Uterus (tissue), 3 donors: ENCODE measurements at regions not wholly inside any gene's neighbourhood (a gene's known extent, or its start where the extent isn't known, plus 50 kb on each side); places are given as distances from the start of the nearest gene placed in this dataset.

Source experiments
- DNase-seq, 2 donors: peaks; one replicate each; pipeline ENCODE4 v3.0.0-alpha.2; 2019 to 2020
- H3K27ac ChIP-seq, 2 donors: fragments of 200-600 bp; sonication (generic); 1 replicate in 1 of 2; 2 replicates in 1 of 2; pipeline ENCODE4 v1.5.1; 2016 to 2018
- H3K27me3 ChIP-seq, 2 donors: fragments of 200-600 bp; sonication (generic); one replicate each; pipeline ENCODE4 v1.5.1; 2018 to 2019; ENCODE audit warnings: control low read depth in 1 of 2
- H3K36me3 ChIP-seq, 2 donors: fragments of 200-600 bp; sonication (generic); one replicate each; pipeline ENCODE4 v1.5.1; 2019; ENCODE audit warnings: control low read depth in 1 of 2
- H3K4me1 ChIP-seq, 2 donors: fragments of 200-600 bp; sonication (generic); one replicate each; pipeline ENCODE4 v1.5.1; 2018 to 2019; ENCODE audit warnings: control low read depth in 1 of 2
- H3K4me3 ChIP-seq, 2 donors: fragments of 200-600 bp; sonication (generic); 1 replicate in 1 of 2; 2 replicates in 1 of 2; pipeline ENCODE4 v1.5.1; 2018 to 2019; ENCODE audit warnings: mild to moderate bottlenecking in 1 of 2
- H3K9me3 ChIP-seq, 2 donors: fragments of 200-600 bp; sonication (generic); one replicate each; pipeline ENCODE4 v1.5.1; 2019; ENCODE audit warnings: control low read depth in 1 of 2
- POLR2A ChIP-seq, 2 donors: fragments of 450-650 bp; IDR thresholded peaks; one replicate each; pipeline ENCODE4 v1.6.1; 2016; ENCODE audit warnings: antibody characterized with exemption in 2 of 2, mild to moderate bottlenecking in 1 of 2, moderate library complexity in 1 of 2
- intact Hi-C: fragments of 100-400 bp; cut with DNase I; formaldehyde crosslinking; loops from one replicate; pipeline ENCODE4 v1.15.1; 2023; ENCODE audit warnings: low total_unique reads
- TF ChIP-seq, protein P1 (sequence below), 4 experiments: fragments of 200-600 bp in 2 of 4; fragments of 450-650 bp in 2 of 4; sonication (generic) in 2 of 4; IDR thresholded peaks; one replicate each; pipeline ENCODE4 v1.5.1; 2016 to 2019; ENCODE audit warnings: antibody characterized with exemption in 4 of 4, mild to moderate bottlenecking in 2 of 4, moderate library complexity in 1 of 4
- donor health status: DM: yes; HTN: yes; CAD: no.

DNA sequence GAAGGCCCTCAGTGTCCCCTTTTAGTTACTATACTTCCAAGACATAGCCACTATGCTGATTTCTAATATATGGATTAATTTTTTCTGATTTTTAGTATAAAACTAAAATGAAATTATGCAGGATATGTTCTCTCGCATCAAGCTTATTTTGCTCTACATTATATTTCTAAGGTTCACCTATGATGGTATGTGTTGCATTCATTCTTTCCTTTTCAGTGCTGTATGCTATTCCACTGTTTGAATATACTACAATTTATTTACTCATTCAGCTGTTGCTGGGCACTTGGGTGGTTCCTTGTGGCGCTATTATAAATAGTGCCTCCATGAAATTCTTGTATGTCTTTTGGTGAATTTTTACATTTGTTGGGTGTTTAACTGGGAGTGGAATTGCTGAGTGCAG is 230.3 kb downstream of the ATG4C start:
- Histone ChIP-seq H3K36me3 (no peaks in the 10 kb centered on the region), H3K4me3 (no peak overlapping the region), H3K9me3 (no peaks in the 10 kb centered on the region), H3K4me1 (no peaks in the 10 kb centered on the region), H3K27ac (no peak overlapping the region), H3K27me3 (no peaks in the 10 kb centered on the region)
- intact Hi-C loops, result no loop called here
- no peak for DNase-seq
- TF ChIP-seq, protein P1, sequence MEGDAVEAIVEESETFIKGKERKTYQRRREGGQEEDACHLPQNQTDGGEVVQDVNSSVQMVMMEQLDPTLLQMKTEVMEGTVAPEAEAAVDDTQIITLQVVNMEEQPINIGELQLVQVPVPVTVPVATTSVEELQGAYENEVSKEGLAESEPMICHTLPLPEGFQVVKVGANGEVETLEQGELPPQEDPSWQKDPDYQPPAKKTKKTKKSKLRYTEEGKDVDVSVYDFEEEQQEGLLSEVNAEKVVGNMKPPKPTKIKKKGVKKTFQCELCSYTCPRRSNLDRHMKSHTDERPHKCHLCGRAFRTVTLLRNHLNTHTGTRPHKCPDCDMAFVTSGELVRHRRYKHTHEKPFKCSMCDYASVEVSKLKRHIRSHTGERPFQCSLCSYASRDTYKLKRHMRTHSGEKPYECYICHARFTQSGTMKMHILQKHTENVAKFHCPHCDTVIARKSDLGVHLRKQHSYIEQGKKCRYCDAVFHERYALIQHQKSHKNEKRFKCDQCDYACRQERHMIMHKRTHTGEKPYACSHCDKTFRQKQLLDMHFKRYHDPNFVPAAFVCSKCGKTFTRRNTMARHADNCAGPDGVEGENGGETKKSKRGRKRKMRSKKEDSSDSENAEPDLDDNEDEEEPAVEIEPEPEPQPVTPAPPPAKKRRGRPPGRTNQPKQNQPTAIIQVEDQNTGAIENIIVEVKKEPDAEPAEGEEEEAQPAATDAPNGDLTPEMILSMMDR (IDR thresholded peaks at IDR 0.05), result no peak
- TF ChIP-seq POLR2A (IDR thresholded peaks at IDR 0.05), result no peak

DNA sequence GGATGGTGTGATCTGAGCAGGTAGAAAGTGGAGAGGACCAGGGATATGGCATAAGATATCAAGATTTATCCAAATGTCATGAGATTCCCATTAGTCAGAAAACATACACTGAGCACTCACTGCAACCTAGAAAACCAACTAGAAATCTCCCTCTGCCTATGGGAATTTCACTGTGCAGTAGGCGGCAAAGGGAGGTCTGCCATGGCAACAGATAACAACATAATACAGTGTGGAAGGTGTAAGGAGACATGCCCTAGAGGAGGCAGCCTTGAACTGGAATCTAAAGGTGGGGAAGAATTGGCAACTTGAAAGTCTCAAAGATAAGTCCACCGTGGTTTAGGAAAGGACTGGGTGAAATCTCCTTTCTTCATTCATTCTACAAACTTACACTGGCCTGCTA is 238.4 kb downstream of the ATG4C start:
- no peaks in the 10 kb centered on the region for H3K9me3 ChIP-seq
- intact Hi-C loops, result no loop called here
- no peaks in the 10 kb centered on the region for H3K36me3 ChIP-seq
- TF ChIP-seq, protein P1 (IDR thresholded peaks at IDR 0.05), result no peak
- H3K4me1 ChIP-seq, result no peaks in the 10 kb centered on the region
- DNase-seq, result no peak
- H3K27me3 ChIP-seq, result no peaks in the 10 kb centered on the region
- H3K4me3 ChIP-seq, result no peak overlapping the region
- no peak overlapping the region for H3K27ac ChIP-seq

DNA sequence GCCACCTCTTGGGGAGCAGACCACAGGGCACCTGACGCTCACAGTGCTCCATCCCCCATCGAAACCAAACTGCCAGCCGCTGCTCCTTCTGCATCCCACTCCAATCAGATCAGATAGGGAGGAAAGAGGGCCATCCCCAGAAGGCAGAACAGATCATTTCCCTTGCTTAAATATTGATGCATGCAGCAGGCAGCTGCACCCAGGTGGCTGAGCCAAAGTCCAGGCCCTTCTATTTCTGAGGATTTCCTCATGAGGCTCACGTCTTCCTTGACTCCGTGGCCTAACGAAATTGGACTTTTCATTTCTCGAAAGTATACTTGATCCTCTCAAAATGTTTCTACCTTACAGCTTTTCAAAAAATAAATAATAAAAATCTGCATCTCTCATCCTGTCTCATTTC is 239.2 kb downstream of the ATG4C start:
- H3K36me3 ChIP-seq, result no peaks in the 10 kb centered on the region
- no peaks in the 10 kb centered on the region for H3K4me1 ChIP-seq
- H3K27ac ChIP-seq, result no peak overlapping the region
- no peaks in the 10 kb centered on the region for H3K9me3 ChIP-seq
- intact Hi-C loops, result no loop called here
- H3K4me3 ChIP-seq, result no peak overlapping the region
- H3K27me3 ChIP-seq, result no peaks in the 10 kb centered on the region
- DNase-seq, result no peak
- TF ChIP-seq POLR2A (IDR thresholded peaks at IDR 0.05), result no peak
- TF ChIP-seq, protein P1 (IDR thresholded peaks at IDR 0.05), result no peak

DNA sequence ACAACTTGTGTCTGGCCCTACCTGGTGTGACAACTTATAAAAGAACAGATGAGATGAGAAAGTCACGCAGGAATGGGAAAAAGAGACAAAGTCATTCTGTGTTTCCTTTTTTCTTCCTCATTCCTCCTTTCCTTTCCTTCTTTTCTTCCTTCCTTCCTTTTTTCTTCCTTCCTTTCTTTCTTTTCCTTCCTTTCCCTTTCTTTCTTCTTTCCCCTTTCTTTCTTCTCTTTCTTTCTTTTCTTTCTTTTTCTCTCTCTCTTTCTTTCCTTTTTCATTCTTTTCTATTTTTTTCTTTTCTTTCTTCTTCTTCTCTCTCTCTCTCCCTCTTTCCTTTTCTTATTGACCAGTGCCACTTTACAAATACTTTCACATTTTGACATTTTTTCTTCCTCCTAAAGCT is 239.7 kb downstream of the ATG4C start:
- H3K9me3 ChIP-seq, result no peaks in the 10 kb centered on the region
- H3K4me1 ChIP-seq, result no peaks in the 10 kb centered on the region
- H3K27me3 ChIP-seq, result no peaks in the 10 kb centered on the region
- DNase-seq, result no peak
- H3K27ac ChIP-seq, result no peak overlapping the region
- H3K4me3 ChIP-seq, result no peak overlapping the region
- H3K36me3 ChIP-seq, result no peaks in the 10 kb centered on the region
- no peak for TF ChIP-seq POLR2A (IDR thresholded peaks at IDR 0.05)
- TF ChIP-seq, protein P1 (IDR thresholded peaks at IDR 0.05), result no peak
- intact Hi-C loops, result no loop called here

DNA sequence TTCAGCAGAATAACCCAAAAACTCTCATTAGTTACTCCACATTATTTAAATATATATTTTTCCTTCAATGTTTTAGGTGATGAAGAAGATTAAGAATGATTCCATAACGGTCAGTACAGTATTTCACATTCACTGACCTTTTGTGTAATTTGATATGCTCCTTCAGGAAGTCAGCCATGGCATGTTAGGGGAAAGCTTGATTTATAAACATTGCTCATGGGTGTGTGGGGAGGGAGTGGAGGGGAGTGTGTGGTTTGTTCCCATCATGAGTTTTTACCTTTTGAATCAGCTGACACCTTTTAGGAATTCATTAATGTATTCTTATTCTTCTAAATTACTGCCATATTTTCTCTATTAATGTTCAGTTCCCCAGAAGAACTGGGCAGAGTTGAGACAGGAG is 240.2 kb downstream of the ATG4C start:
- H3K27ac ChIP-seq, result no peak overlapping the region
- no peaks in the 10 kb centered on the region for H3K4me1 ChIP-seq
- TF ChIP-seq, protein P1 (IDR thresholded peaks at IDR 0.05), result no peak
- no peak for TF ChIP-seq POLR2A (IDR thresholded peaks at IDR 0.05)
- H3K36me3 ChIP-seq, result no peaks in the 10 kb centered on the region
- intact Hi-C loops, result no loop called here
- H3K9me3 ChIP-seq, result no peaks in the 10 kb centered on the region
- no peak overlapping the region for H3K4me3 ChIP-seq
- no peak for DNase-seq
- H3K27me3 ChIP-seq, result no peaks in the 10 kb centered on the region
